ENCODE measurements at regions not wholly inside any gene's neighbourhood (a gene's known extent, or its start where the extent isn't known, plus 50 kb on each side); places are given as distances from the start of the nearest gene placed in this dataset.

GRCh38 chr3:117238806-117239205, 529.2 kb downstream of the TUSC7 start:
- Histone ChIP-seq H3K27me3 (no peaks in the 10 kb centered on the region), H3K9me3 (no peaks in the 10 kb centered on the region), H3K36me3 (no peaks in the 10 kb centered on the region), H3K4me1 (no peaks in the 10 kb centered on the region), H3K9ac (ENCODE audit: low read depth in 2 of 2, low read length in 2 of 2) (no peak overlapping the region), H3K27ac (no peak overlapping the region), H3K4me3 (no peak overlapping the region)
- no peak for DNase-seq
- intact Hi-C loops (cut with DNase I): no loop called here
- TF ChIP-seq, protein P1, sequence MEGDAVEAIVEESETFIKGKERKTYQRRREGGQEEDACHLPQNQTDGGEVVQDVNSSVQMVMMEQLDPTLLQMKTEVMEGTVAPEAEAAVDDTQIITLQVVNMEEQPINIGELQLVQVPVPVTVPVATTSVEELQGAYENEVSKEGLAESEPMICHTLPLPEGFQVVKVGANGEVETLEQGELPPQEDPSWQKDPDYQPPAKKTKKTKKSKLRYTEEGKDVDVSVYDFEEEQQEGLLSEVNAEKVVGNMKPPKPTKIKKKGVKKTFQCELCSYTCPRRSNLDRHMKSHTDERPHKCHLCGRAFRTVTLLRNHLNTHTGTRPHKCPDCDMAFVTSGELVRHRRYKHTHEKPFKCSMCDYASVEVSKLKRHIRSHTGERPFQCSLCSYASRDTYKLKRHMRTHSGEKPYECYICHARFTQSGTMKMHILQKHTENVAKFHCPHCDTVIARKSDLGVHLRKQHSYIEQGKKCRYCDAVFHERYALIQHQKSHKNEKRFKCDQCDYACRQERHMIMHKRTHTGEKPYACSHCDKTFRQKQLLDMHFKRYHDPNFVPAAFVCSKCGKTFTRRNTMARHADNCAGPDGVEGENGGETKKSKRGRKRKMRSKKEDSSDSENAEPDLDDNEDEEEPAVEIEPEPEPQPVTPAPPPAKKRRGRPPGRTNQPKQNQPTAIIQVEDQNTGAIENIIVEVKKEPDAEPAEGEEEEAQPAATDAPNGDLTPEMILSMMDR (IDR thresholded peaks at IDR 0.05): no peak

- H3K27ac ChIP-seq: no peak overlapping the region
- no peaks in the 10 kb centered on the region for H3K9me3 ChIP-seq
- no peak overlapping the region for H3K9ac ChIP-seq (ENCODE audit: low read depth in 2 of 2, low read length in 2 of 2)
- no peaks in the 10 kb centered on the region for H3K4me1 ChIP-seq
- no peak overlapping the region for H3K4me3 ChIP-seq
- TF ChIP-seq, protein P1 (IDR thresholded peaks at IDR 0.05): no peak
- DNase-seq: no peak
- H3K36me3 ChIP-seq: no peaks in the 10 kb centered on the region
- no peaks in the 10 kb centered on the region for H3K27me3 ChIP-seq
- intact Hi-C loops (cut with DNase I): no loop called here
Measured at GRCh38 chr3:117243657-117244056, 534.1 kb downstream of the TUSC7 start.

DNA sequence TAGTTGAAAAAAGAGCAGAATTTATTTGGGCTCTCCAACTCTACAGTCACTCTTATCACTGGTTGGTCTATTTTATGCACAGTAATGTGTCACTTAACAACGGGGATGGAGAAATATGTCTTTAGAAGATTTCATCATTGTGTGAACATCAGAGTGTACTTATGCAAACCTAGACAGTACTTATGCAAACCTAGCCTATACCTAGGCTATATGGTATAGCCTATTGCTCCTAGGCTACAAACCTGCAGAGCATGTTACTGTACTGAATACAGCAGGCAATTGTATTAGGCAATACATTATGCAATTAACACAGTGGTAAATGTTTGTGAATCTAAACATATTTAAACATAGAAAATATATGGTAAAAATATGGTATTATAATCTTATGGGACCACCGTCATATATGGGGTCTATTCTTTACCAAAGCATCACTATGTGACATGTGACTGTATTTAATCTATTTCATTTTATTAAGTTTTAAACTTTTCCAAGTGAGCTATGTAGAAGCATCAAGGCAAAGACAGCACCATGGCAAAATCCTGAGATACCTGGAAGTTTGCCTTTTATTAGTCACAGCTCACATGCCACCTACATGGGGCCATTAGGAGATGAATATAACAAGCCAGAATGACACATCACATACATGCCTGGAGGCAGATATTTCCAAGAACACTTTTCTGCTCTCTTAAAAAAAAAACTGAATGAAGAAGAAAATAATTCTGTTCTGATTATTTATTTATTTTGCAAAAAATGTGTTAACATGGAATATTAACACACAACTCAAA, 537.4 kb downstream of the TUSC7 start:
- Histone ChIP-seq H3K9ac (ENCODE audit: low read depth in 2 of 2, low read length in 2 of 2) (no peak overlapping the region), H3K27ac (no peak overlapping the region), H3K4me3 (no peak overlapping the region), H3K36me3 (no peaks in the 10 kb centered on the region), H3K4me1 (no peaks in the 10 kb centered on the region), H3K27me3 (no peaks in the 10 kb centered on the region), H3K9me3 (no peaks in the 10 kb centered on the region)
- intact Hi-C loops (cut with DNase I): no loop called here
- DNase-seq: no peak
- TF ChIP-seq, protein P1 (IDR thresholded peaks at IDR 0.05): no peak

DNA sequence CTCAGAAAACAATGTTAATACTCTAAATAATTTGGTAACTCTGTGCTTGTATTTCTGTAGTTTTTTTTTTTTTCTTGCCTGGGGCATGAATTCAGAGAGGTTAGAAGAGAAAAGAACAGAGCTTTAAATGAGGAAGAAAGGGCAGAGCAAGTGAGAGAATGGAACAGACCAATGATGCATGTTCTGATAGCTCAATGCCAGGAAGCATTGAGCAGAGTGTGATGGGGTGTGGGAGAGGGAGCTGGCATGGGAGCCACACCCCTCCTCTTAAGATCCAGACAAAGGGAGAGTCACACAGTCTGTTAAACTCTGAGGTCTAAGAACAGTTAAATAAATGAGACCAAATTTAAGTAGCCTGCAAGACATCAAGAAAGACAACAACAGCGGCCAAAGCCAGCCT, 538.6 kb downstream of the TUSC7 start:
- Histone ChIP-seq H3K4me3 (no peak overlapping the region), H3K9me3 (no peaks in the 10 kb centered on the region), H3K4me1 (no peaks in the 10 kb centered on the region), H3K27ac (no peak overlapping the region), H3K27me3 (no peaks in the 10 kb centered on the region), H3K36me3 (no peaks in the 10 kb centered on the region), H3K9ac (ENCODE audit: low read depth in 2 of 2, low read length in 2 of 2) (no peak overlapping the region)
- TF ChIP-seq, protein P1 (IDR thresholded peaks at IDR 0.05): no peak
- intact Hi-C loops (cut with DNase I): no loop called here
- DNase-seq: no peak

- no peak for DNase-seq
Measured at GRCh38 chr3:117252208-117252607, 542.6 kb downstream of the TUSC7 start.

More at GRCh38 chr3:117252208-117252607, 542.6 kb downstream of the TUSC7 start:
- H3K27me3 ChIP-seq: no peaks in the 10 kb centered on the region
- H3K9ac ChIP-seq (ENCODE audit: low read depth in 2 of 2, low read length in 2 of 2): no peak overlapping the region
- no peaks in the 10 kb centered on the region for H3K36me3 ChIP-seq
- no peak overlapping the region for H3K27ac ChIP-seq
- intact Hi-C loops (cut with DNase I): no loop called here
- no peaks in the 10 kb centered on the region for H3K9me3 ChIP-seq
- H3K4me3 ChIP-seq: no peak overlapping the region
- H3K4me1 ChIP-seq: no peaks in the 10 kb centered on the region
- TF ChIP-seq, protein P1 (IDR thresholded peaks at IDR 0.05): no peak

Measured in colonic mucosa (tissue), 4 donors.